ENCODE measurements at regions not wholly inside any gene's neighbourhood (a gene's known extent, or its start where the extent isn't known, plus 50 kb on each side); places are given as distances from the start of the nearest gene placed in this dataset.

GRCh38 chrX:44470816-44471215 is 71.8 kb downstream of the FUNDC1 start:
- no peak for DNase-seq

GRCh38 chrX:44462850-44463249 is 79.8 kb downstream of the FUNDC1 start:
- DNase-seq: no peak

- no peak for DNase-seq
These were observed 83.2 kb downstream of the FUNDC1 start for GRCh38 chrX:44459501-44459900.

GRCh38 chrX:44456685-44457084 is 86.0 kb downstream of the FUNDC1 start:
- no peak for DNase-seq

- peak; percentile 7 for DNase-seq
These were observed 91.6 kb downstream of the FUNDC1 start for GRCh38 chrX:44451056-44451455.

- no peak for DNase-seq
These were observed 95.4 kb downstream of the FUNDC1 start for GRCh38 chrX:44447214-44447613.

GRCh38 chrX:44440006-44440405 is 96.5 kb upstream of the EFHC2 start:
- no peak for DNase-seq

- no peak for DNase-seq
These were observed 95.8 kb upstream of the EFHC2 start for GRCh38 chrX:44439242-44439794.

- no peak for DNase-seq
These were observed 91.6 kb upstream of the EFHC2 start for GRCh38 chrX:44435047-44435446.

- no peak for DNase-seq
These were observed 90.1 kb upstream of the EFHC2 start for GRCh38 chrX:44433556-44433955.

- DNase-seq: no peak
These were observed 89.2 kb upstream of the EFHC2 start for GRCh38 chrX:44432641-44433040.

GRCh38 chrX:44431194-44431593 is 87.7 kb upstream of the EFHC2 start:
- no peak for DNase-seq

GRCh38 chrX:44428989-44429627 is 85.6 kb upstream of the EFHC2 start:
- DNase-seq: no peak

- no peak for DNase-seq
These were observed 79.2 kb upstream of the EFHC2 start for GRCh38 chrX:44422631-44423030.

GRCh38 chrX:44415639-44416386 is 72.3 kb upstream of the EFHC2 start:
- DNase-seq: no peak

- no peak for DNase-seq
These were observed 57.7 kb upstream of the EFHC2 start for GRCh38 chrX:44401151-44401550.

GRCh38 chrX:44400588-44400987 is 57.1 kb upstream of the EFHC2 start:
- DNase-seq: peak; percentile 10

- no peak for DNase-seq
These were observed 56.7 kb upstream of the EFHC2 start for GRCh38 chrX:44400161-44400560.
